Esophagus (tissue), 2 donors: ENCODE measurements at regions not wholly inside any gene's neighbourhood (a gene's known extent, or its start where the extent isn't known, plus 50 kb on each side); places are given as distances from the start of the nearest gene placed in this dataset.

Experiments used
- H3K27ac ChIP-seq, 2 donors: one replicate each; pipeline ENCODE4 v1.5.1; 2013; ENCODE audit warnings: low read depth in 2 of 2, mild to moderate bottlenecking in 2 of 2, inconsistent platforms in 1 of 2, low read length in 1 of 2, moderate library complexity in 1 of 2
- H3K27me3 ChIP-seq, 2 donors: one replicate each; pipeline ENCODE4 v1.6.1; 2013; ENCODE audit warnings: low read length in 2 of 2, control low read depth in 1 of 2, mild to moderate bottlenecking in 1 of 2; ENCODE audit not compliant: insufficient read depth in 2 of 2, control insufficient read depth in 1 of 2
- H3K36me3 ChIP-seq, 2 donors: one replicate each; pipeline ENCODE4 v1.6.1; 2013; ENCODE audit warnings: low read length in 1 of 2; ENCODE audit not compliant: control insufficient read depth in 2 of 2, insufficient read depth in 2 of 2
- H3K4me1 ChIP-seq, 2 donors: one replicate each; pipeline ENCODE4 v1.6.1; 2013; ENCODE audit warnings: low read length in 1 of 2; ENCODE audit not compliant: control insufficient read depth in 2 of 2, insufficient read depth in 2 of 2
- H3K4me3 ChIP-seq, 2 donors: one replicate each; pipeline ENCODE4 v1.5.1; 2013; ENCODE audit warnings: low read length in 2 of 2, mild to moderate bottlenecking in 2 of 2, low read depth in 1 of 2, moderate library complexity in 1 of 2
- H3K9me3 ChIP-seq, 2 donors: one replicate each; pipeline ENCODE4 v1.6.1; 2013; ENCODE audit warnings: mild to moderate bottlenecking in 2 of 2, low read depth in 1 of 2, low read length in 1 of 2, moderate library complexity in 1 of 2; ENCODE audit not compliant: control insufficient read depth in 2 of 2, insufficient read depth in 1 of 2
- WGBS, 2 donors: extraction: QIAGEN DNeasy Blood & Tissue Kit; methylation state at CpG; one replicate each; pipeline ENCODE4 v1.1.7; 2013; 5-methylcytosine and 5-hydroxymethylcytosine counted together
- donor health status: healthy with polysubstance abuse.
- donor health status: Bipolar disorder and iron deficiency.

DNA sequence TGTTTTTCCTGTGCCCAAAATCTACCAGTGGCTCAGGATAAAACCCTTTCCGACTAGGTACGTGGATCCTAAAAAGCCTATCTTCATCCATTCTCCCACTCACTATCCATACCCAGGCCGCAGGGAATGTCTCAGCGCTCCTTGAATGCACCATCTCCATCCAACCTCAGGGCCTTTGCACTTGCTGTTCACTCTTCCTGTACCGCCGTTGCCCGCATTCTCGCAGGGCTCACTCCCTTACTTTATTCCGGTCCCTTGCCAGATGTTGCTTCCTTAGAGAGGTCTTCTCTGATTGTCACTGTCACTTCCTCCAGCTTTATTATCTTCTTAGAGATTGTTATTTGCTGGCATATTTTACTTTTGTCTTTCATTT lies 93.3 kb upstream of the ZNF536 start:
- H3K9me3 ChIP-seq, result peaks cover 3% of the 10 kb centered on the region in 2 donors
- 93 to 95% methylated on average over 9 of the region's 9 CpGs for WGBS, 2 donors
- H3K27ac ChIP-seq, result no peak overlapping the region
- H3K4me3 ChIP-seq, result no peak overlapping the region
- H3K36me3 ChIP-seq, result no peaks in the 10 kb centered on the region
- H3K27me3 ChIP-seq, result no peaks in the 10 kb centered on the region
- H3K4me1 ChIP-seq, result no peaks in the 10 kb centered on the region

DNA sequence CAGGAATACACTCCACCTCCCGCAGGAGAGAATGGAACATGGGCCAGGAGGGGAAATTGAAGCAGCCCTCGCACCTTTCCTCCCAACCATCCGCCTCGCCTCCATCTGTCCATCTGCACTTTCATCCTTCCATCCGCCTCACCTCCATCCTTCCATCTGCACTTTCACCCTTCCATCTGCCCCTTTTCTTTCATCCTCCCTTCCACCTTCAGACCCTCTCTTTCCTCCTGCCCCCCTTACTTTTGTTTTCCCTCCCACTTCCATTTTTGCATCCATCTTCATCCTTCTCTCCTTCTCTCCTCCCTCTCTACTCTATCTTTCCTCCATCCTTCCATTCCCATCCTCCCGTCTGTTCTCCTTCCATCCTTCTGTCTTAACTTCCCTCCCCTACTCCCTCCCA lies 92.2 kb upstream of the ZNF536 start:
- Histone ChIP-seq H3K36me3 (no peaks in the 10 kb centered on the region), H3K9me3 (peaks cover 3% of the 10 kb centered on the region in 2 donors), H3K27me3 (no peaks in the 10 kb centered on the region), H3K4me1 (no peaks in the 10 kb centered on the region), H3K27ac (no peak overlapping the region), H3K4me3 (no peak overlapping the region)
- 74 to 88% methylated on average over 6 of the region's 6 CpGs for WGBS, 2 donors

DNA sequence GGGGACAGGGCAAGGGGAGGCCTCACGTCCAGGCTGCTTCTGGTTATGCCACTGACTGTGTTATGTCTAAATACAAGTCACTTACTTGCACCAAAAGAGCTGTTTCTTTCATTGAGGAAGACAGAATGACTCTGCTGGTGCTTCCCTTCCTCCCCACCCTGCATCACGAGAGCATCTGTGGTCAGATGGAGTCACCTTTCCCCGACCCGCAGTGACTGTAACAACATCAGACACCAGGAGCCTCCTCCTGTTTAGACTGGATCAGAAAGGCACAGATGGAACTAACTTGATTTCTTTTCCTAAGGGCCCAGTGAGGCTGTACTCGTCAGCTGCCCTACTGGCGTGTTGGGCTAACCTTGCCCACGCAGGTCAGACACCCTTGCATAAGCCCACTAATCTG lies 90.3 kb upstream of the ZNF536 start:
- Histone ChIP-seq H3K27ac (no peak overlapping the region), H3K27me3 (no peaks in the 10 kb centered on the region), H3K4me3 (no peak overlapping the region), H3K4me1 (no peaks in the 10 kb centered on the region), H3K36me3 (no peaks in the 10 kb centered on the region), H3K9me3 (peaks cover 0 to 3% of the 10 kb centered on the region in 2 donors)
- WGBS, 2 donors, result 80 to 83% methylated on average over 7 of the region's 7 CpGs

GRCh38 chr19:30283556-30283955 lies 88.6 kb upstream of the ZNF536 start:
- Histone ChIP-seq H3K9me3 (no peaks in the 10 kb centered on the region), H3K27ac (no peak overlapping the region), H3K4me3 (no peak overlapping the region), H3K27me3 (no peaks in the 10 kb centered on the region), H3K4me1 (no peaks in the 10 kb centered on the region), H3K36me3 (no peaks in the 10 kb centered on the region)
- 58 to 66% methylated on average over 2 of the region's 2 CpGs for WGBS, 2 donors

GRCh38 chr19:30284209-30284608 lies 88.0 kb upstream of the ZNF536 start:
- Histone ChIP-seq H3K9me3 (no peaks in the 10 kb centered on the region), H3K4me1 (no peaks in the 10 kb centered on the region), H3K4me3 (no peak overlapping the region), H3K27ac (no peak overlapping the region), H3K27me3 (no peaks in the 10 kb centered on the region), H3K36me3 (no peaks in the 10 kb centered on the region)
- WGBS, 2 donors, result 79 to 89% methylated on average over 6 of the region's 6 CpGs

DNA sequence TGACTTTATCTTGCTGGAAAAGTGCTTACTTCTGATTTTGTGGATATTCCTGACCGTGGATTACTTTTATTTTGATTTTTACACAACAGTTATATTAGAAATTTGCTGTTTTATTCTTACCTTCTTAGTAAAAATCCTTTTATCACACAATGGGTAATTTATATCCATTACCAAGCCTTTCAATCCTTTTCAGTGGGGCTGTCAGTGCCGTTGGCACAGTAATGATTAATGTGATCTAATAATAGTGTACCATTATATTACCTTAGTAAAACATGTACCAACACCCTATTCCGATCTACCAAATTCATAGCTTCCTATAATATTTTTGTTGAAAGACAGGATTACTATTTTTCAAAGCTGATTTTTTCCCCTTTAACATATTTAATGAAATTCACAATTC lies 87.3 kb upstream of the ZNF536 start:
- Histone ChIP-seq H3K4me3 (no peak overlapping the region), H3K9me3 (no peaks in the 10 kb centered on the region), H3K27ac (no peak overlapping the region), H3K36me3 (no peaks in the 10 kb centered on the region), H3K4me1 (no peaks in the 10 kb centered on the region), H3K27me3 (no peaks in the 10 kb centered on the region)
- WGBS, 2 donors, result 40 to 57% methylated on average over 3 of the region's 3 CpGs

GRCh38 chr19:30286378-30286777 lies 85.8 kb upstream of the ZNF536 start:
- 78 to 79% methylated on average over 3 of the region's 3 CpGs for WGBS, 2 donors
- Histone ChIP-seq H3K27me3 (no peaks in the 10 kb centered on the region), H3K36me3 (no peaks in the 10 kb centered on the region), H3K9me3 (no peaks in the 10 kb centered on the region), H3K4me1 (no peaks in the 10 kb centered on the region), H3K27ac (no peak overlapping the region), H3K4me3 (no peak overlapping the region)

- no peak overlapping the region for H3K27ac ChIP-seq
- H3K27me3 ChIP-seq, result no peaks in the 10 kb centered on the region
- H3K4me3 ChIP-seq, result no peak overlapping the region
- H3K4me1 ChIP-seq, result no peaks in the 10 kb centered on the region
- no peaks in the 10 kb centered on the region for H3K36me3 ChIP-seq
- 91 to 96% methylated on average over 2 of the region's 2 CpGs for WGBS, 2 donors
- no peaks in the 10 kb centered on the region for H3K9me3 ChIP-seq
Observed at GRCh38 chr19:30287259-30287658, 84.9 kb upstream of the ZNF536 start.

- Histone ChIP-seq H3K4me3 (no peak overlapping the region), H3K36me3 (no peaks in the 10 kb centered on the region), H3K4me1 (no peaks in the 10 kb centered on the region), H3K27ac (no peak overlapping the region), H3K9me3 (no peaks in the 10 kb centered on the region), H3K27me3 (no peaks in the 10 kb centered on the region)
- 76 to 80% methylated on average over 5 of the region's 5 CpGs for WGBS, 2 donors
Observed at GRCh38 chr19:30287973-30288372, 84.2 kb upstream of the ZNF536 start.

DNA sequence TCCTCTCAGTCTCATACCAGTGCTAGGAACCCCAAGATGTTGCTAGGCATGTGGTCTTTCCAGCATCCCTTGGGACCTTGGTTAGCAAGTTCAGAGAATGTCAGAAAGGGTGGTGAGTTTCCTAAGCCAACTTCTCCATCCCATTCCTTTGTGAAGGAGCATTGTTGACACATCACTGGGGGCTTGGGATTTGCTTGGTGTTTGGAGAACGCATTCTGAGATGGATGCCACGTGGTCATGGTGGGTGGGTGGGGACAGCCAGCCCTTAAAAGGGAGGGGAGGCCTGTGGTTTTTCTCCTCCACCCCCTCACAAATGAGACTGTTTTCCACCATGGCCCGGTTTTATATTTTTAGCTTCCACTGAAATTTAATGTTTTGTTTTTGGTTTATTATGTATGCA lies 83.3 kb upstream of the ZNF536 start:
- H3K36me3 ChIP-seq, result no peaks in the 10 kb centered on the region
- H3K9me3 ChIP-seq, result no peaks in the 10 kb centered on the region
- no peak overlapping the region for H3K4me3 ChIP-seq
- no peaks in the 10 kb centered on the region for H3K27me3 ChIP-seq
- 50 to 53% methylated on average over 3 of the region's 3 CpGs for WGBS, 2 donors
- no peaks in the 10 kb centered on the region for H3K4me1 ChIP-seq
- no peak overlapping the region for H3K27ac ChIP-seq
